NOMO-1 (cell line): ENCODE measurements at regions not wholly inside any gene's neighbourhood (a gene's known extent, or its start where the extent isn't known, plus 50 kb on each side); places are given as distances from the start of the nearest gene placed in this dataset.
"Not testable (repeated sequence)": the region's sequence is repeated elsewhere in the genome, so short reads cannot be mapped to it uniquely, and the experiment has no call there.

Experiments
- DNase-seq, 2 experiments: peaks; one replicate each; lab custom pipeline; 2025; ENCODE audit not compliant: unreplicated experiment in 2 of 2; lab: John Stamatoyannopoulos, UW

GRCh38 chr21:14321042-14321441, 61.9 kb downstream of the HSPA13 start:
- DNase-seq: no peak

GRCh38 chr21:14319805-14320204, 63.1 kb downstream of the HSPA13 start:
- DNase-seq: no peak

DNA sequence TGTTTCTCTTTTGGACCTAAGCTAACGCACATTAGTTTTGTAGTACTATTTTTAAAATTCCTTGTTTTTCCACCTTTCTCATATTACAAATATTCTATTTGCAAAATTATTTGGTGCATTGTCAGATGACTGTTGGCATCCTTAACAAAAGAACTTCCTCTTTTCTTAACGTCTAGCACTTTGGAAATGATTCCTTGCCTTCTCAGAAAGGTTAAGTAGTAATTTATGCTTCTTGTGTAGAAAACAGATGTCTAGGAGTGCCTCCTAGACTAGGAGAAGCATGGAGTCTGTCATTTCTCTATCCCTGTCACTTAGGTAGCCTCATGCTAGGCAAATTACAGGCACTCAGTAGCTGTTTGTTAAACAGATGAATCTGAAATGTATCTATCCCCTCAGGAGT, 64.4 kb downstream of the HSPA13 start:
- DNase-seq: peak; percentile 6 to 46

GRCh38 chr21:14317507-14317906, 65.4 kb downstream of the HSPA13 start:
- DNase-seq: no peak

GRCh38 chr21:14313300-14313699, 69.6 kb downstream of the HSPA13 start:
- no peak for DNase-seq

GRCh38 chr21:14312871-14313270, 70.1 kb downstream of the HSPA13 start:
- DNase-seq: peak; percentile 72 to 73

DNA sequence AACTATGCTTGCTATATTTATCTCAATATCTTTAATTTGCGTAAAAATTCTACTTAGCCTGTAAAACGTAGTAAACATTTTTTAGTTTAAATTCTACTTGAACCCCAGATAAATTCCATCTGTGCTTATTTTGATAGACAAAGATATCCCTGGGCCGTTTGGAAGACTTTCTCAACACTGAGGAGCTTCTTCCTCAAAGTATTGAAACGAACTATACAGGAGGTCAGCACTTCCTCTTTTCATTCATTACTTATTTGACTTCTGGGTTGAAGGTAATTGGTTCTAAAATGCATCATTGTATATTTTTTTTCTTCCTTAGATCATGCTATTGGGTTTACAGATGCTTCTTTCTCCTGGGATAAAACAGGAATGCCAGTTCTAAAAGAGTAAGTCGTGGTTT, 74.7 kb downstream of the HSPA13 start:
- peak; percentile 36 to 91 for DNase-seq

DNA sequence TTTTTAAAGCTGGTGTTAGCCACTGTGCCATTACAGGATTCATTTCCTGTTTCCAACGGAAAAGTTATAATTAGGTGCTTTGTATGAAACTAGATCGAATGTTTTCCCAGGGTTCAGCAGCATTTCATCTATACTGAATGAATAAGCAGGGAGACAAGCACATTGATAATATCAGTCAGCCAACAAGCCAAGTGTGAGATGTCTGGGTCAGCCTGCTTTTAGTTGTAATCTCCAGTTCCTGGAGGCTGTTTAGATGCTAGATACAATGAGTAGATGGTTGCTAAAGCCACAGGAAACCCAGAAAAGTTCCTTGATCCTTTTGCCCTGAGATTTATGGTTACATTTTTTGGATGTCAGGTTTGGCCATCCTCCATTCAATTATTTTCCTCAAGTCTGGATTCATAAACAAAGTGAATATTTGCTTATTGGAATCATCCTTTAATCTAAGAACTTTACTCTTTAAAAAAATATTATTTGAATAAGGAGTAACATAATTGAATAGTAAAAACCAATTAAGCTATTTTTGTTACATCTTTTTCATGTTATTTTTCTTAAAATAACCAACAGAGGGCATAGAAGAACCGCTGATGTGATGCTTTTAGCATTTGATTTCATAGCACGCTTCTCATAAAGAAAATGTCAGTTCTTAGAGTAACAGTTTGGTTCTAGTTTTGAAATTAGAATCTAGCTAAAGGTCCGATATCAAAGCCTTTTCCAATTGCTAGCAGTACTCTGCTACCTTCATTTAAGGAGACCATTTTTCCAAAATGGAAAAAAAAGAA, 76.6 kb downstream of the HSPA13 start:
- peak; percentile 2 to 59 for DNase-seq

GRCh38 chr21:14303731-14304488, 79.0 kb downstream of the HSPA13 start:
- no peak for DNase-seq

DNA sequence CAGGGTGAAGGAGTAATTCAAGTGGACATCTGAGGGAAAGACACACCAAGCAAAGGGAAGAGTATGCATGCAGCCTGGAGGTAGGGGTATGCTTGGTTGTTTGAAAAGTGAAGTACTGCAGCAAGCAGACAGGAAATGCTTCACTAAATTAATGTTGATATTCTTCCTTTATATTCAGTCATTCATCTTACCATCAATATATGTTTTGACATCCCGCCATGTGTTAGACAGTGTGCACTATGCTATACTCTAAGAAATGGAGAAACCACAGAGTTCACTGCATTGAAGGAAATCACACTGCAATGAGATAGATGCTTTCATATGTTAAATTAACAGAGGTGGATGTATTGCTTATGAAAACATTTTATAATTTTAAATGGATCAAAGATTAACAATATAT, 82.9 kb downstream of the HSPA13 start:
- DNase-seq: no peak

DNA sequence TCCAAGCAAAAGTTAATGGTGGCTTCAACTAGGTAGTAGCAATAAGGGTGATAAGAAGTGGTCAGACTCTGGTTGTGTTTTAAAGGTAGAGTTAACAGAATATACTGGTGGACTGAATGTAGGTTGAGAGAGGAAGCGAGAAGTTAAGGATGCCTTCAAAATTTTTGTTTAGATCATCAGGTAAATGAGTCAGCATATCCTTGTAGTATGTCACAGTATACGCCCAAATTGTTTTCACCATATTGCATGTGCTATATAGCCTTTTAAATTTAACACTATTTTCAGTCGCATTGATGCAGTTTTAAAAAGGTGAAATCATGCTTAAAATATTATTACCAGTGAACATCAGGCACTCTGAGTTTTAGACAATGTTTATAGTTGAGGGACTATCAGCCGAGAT, 74.6 kb downstream of the RBM11 start:
- DNase-seq: no peak

- no peak for DNase-seq
Observed at GRCh38 chr21:14288922-14289321, 73.0 kb downstream of the RBM11 start.

GRCh38 chr21:14285147-14285761, 69.3 kb downstream of the RBM11 start:
- no peak for DNase-seq

GRCh38 chr21:14284481-14284880, 68.5 kb downstream of the RBM11 start:
- DNase-seq: no peak

GRCh38 chr21:14281188-14281900, 65.4 kb downstream of the RBM11 start:
- not testable (repeated sequence) for DNase-seq
